ENCODE measurements at regions not wholly inside any gene's neighbourhood (a gene's known extent, or its start where the extent isn't known, plus 50 kb on each side); places are given as distances from the start of the nearest gene placed in this dataset.

GRCh38 chr11:88433536-88434230, 96.1 kb upstream of the CTSC start:
- no peak for TF ChIP-seq CTCF (IDR thresholded peaks at IDR 0.05; ENCODE audit: low read depth, low read length, missing control alignments)
- H3K4me3 ChIP-seq (replicated peaks; ENCODE audit: low read depth, low read length) = no peak overlapping the region
- no peak for DNase-seq (ENCODE audit: extremely low read depth, low read depth)

GRCh38 chr11:88431675-88432341, 94.3 kb upstream of the CTSC start:
- TF ChIP-seq CTCF (IDR thresholded peaks at IDR 0.05; ENCODE audit: low read depth, low read length, missing control alignments) = no peak
- DNase-seq (ENCODE audit: extremely low read depth, low read depth) = no peak
- no peak overlapping the region for H3K4me3 ChIP-seq (replicated peaks; ENCODE audit: low read depth, low read length)

- no peak for DNase-seq (ENCODE audit: extremely low read depth, low read depth)
- no peak for TF ChIP-seq CTCF (IDR thresholded peaks at IDR 0.05; ENCODE audit: low read depth, low read length, missing control alignments)
- no peak overlapping the region for H3K4me3 ChIP-seq (replicated peaks; ENCODE audit: low read depth, low read length)
These were observed 91.4 kb upstream of the CTSC start for GRCh38 chr11:88428959-88429358.

- H3K4me3 ChIP-seq (replicated peaks; ENCODE audit: low read depth, low read length) = no peak overlapping the region
- TF ChIP-seq CTCF (IDR thresholded peaks at IDR 0.05; ENCODE audit: low read depth, low read length, missing control alignments) = no peak
- no peak for DNase-seq (ENCODE audit: extremely low read depth, low read depth)
These were observed 90.2 kb upstream of the CTSC start for GRCh38 chr11:88427719-88428118.

- DNase-seq (ENCODE audit: extremely low read depth, low read depth) = no peak
- no peak for TF ChIP-seq CTCF (IDR thresholded peaks at IDR 0.05; ENCODE audit: low read depth, low read length, missing control alignments)
- H3K4me3 ChIP-seq (replicated peaks; ENCODE audit: low read depth, low read length) = no peak overlapping the region
These were observed 87.3 kb upstream of the CTSC start for GRCh38 chr11:88424881-88425280.

GRCh38 chr11:88421530-88421929, 84.0 kb upstream of the CTSC start:
- H3K4me3 ChIP-seq (replicated peaks; ENCODE audit: low read depth, low read length) = no peak overlapping the region
- TF ChIP-seq CTCF (IDR thresholded peaks at IDR 0.05; ENCODE audit: low read depth, low read length, missing control alignments) = no peak
- no peak for DNase-seq (ENCODE audit: extremely low read depth, low read depth)
